Skin of body (tissue), 1 donor: ENCODE measurements at regions not wholly inside any gene's neighbourhood (a gene's known extent, or its start where the extent isn't known, plus 50 kb on each side); places are given as distances from the start of the nearest gene placed in this dataset.
"Not testable (repeated sequence)": the region's sequence is repeated elsewhere in the genome, so short reads cannot be mapped to it uniquely, and the experiment has no call there.

Experiments
- DNase-seq: peaks from one replicate; lab custom pipeline; 2025; lab: John Stamatoyannopoulos, UW

GRCh38 chr13:64480672-64481071, 2749.5 kb downstream of the PCDH9 start:
- no peak for DNase-seq

GRCh38 chr13:64480211-64480610, 2749.9 kb downstream of the PCDH9 start:
- no peak for DNase-seq

GRCh38 chr13:64477146-64477545, 2753.0 kb downstream of the PCDH9 start:
- no peak for DNase-seq

GRCh38 chr13:64476041-64476568, 2754.0 kb downstream of the PCDH9 start:
- not testable (repeated sequence) for DNase-seq

GRCh38 chr13:64471916-64472315, 2758.2 kb downstream of the PCDH9 start:
- peak; percentile 41 for DNase-seq

GRCh38 chr13:64470751-64471150, 2759.4 kb downstream of the PCDH9 start:
- DNase-seq = no peak

GRCh38 chr13:64459778-64460177, 2770.4 kb downstream of the PCDH9 start:
- DNase-seq = no peak

GRCh38 chr13:64457976-64458375, 2772.2 kb downstream of the PCDH9 start:
- peak; percentile 80 for DNase-seq

- no peak for DNase-seq
These were observed 2775.0 kb downstream of the PCDH9 start for GRCh38 chr13:64455124-64455523.

- peak; percentile 31 for DNase-seq
These were observed 2776.3 kb downstream of the PCDH9 start for GRCh38 chr13:64453831-64454230.

- DNase-seq = no peak
These were observed 2783.8 kb downstream of the PCDH9 start for GRCh38 chr13:64446372-64446771.

- no peak for DNase-seq
These were observed 2788.4 kb downstream of the PCDH9 start for GRCh38 chr13:64441740-64442139.

GRCh38 chr13:64438084-64438483, 2792.1 kb downstream of the PCDH9 start:
- DNase-seq = no peak

- DNase-seq = no peak
These were observed 2800.4 kb downstream of the PCDH9 start for GRCh38 chr13:64429691-64430090.

- DNase-seq = no peak
These were observed 2801.9 kb downstream of the PCDH9 start for GRCh38 chr13:64428196-64428595.

- no peak for DNase-seq
These were observed 2806.7 kb downstream of the PCDH9 start for GRCh38 chr13:64423467-64423866.

GRCh38 chr13:64420181-64420580, 2810.0 kb downstream of the PCDH9 start:
- DNase-seq = no peak

GRCh38 chr13:64417581-64417980, 2812.6 kb downstream of the PCDH9 start:
- DNase-seq = no peak

- DNase-seq = no peak
These were observed 2815.8 kb downstream of the PCDH9 start for GRCh38 chr13:64414381-64414780.

- DNase-seq = no peak
These were observed 2816.6 kb downstream of the PCDH9 start for GRCh38 chr13:64413529-64413928.

GRCh38 chr13:64410276-64411053, 2819.7 kb downstream of the PCDH9 start:
- no peak for DNase-seq

GRCh38 chr13:64397701-64398100, 2832.4 kb downstream of the PCDH9 start:
- no peak for DNase-seq

GRCh38 chr13:64377606-64378005, 2852.5 kb downstream of the PCDH9 start:
- no peak for DNase-seq
